ENCODE measurements at regions not wholly inside any gene's neighbourhood (a gene's known extent, or its start where the extent isn't known, plus 50 kb on each side); places are given as distances from the start of the nearest gene placed in this dataset.
"Not testable (repeated sequence)": the region's sequence is repeated elsewhere in the genome, so short reads cannot be mapped to it uniquely, and the experiment has no call there.

DNA sequence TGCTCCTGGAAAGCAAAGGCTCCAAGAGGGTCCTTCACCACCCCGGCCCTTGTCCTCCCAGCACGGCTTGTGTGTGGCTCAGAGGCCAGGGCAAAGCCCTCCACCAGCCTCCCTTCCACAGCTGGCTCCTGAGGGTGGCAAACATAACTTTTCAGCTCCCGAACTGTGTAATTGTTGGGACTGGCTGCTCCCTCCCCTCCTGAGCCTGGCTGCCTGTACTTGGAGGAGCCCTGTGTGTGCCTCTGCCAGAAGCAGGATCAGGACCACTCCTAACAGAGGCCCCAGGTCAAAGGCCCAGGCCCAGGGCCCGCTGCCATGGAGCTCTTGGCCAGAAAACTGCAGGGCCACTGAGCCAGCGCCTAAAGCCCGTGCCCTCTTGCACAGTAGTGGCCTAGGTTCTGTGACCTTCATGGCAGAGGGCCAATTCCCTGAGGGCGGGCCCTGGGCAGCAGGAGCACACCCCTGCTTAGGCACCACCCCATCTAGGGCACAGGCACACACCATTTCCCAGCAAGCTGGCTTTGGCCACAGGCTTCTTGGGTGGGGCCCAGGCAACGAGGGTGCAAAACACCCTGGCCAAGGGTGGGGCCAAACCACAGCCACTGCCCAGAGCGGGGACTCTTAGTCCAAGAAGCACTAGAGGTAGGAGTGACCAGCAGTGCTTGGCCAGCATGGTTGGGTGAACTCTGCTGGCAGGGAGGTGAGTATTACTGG is 201.2 kb downstream of the TBC1D2B start:
- not testable (repeated sequence) for DNase-seq

DNA sequence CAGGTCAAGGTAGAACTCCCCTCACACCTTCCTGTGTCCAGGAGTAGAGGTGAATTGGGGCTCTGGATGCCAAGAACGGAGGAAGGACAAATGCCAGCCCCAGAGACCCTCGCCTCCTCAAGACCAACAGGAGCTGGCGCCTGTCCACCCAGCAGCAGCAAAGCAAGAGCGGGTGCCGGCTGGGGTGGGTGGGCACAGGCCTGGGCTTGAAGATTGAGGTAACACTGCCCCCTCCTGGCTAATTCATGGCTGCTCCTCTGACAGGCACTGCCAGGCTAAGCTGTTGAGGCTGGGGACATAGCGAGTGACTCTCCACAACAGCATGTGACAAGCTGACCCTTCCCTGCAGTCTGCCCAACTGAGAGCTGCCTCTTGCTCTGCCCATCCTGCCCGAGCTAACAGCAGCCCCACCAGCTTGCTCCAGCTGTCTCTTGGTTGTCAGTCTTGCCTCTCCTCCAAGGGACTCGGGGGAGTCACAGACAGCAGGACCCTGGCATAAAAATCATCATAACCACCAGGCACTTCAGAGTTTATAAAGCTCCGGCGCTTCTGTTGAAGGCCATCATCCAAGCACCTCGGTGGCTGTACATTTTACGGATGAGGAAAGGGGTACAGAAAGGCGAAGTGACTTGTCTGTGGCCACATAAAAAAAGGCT is 202.3 kb downstream of the TBC1D2B start:
- DNase-seq = not testable (repeated sequence)

DNA sequence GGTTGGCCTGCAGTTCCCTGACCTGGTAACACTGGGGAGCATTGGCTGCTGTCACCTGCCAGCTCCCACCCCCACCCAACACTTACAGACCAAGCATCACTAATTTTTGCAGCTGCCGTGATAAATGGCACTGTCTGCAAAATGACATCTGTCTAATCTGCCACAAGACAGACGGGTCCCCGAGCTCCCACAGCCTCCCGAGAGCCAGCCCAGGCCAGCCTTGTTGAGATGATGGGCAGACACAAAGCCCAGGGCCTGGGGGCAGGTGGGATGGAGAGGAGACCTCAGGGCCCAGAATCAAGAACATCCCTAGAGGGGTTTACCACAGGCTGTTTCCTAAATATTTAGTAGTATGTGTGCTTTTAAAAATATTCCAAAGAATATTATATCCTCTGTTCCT is 203.4 kb downstream of the TBC1D2B start:
- no peak for DNase-seq

DNA sequence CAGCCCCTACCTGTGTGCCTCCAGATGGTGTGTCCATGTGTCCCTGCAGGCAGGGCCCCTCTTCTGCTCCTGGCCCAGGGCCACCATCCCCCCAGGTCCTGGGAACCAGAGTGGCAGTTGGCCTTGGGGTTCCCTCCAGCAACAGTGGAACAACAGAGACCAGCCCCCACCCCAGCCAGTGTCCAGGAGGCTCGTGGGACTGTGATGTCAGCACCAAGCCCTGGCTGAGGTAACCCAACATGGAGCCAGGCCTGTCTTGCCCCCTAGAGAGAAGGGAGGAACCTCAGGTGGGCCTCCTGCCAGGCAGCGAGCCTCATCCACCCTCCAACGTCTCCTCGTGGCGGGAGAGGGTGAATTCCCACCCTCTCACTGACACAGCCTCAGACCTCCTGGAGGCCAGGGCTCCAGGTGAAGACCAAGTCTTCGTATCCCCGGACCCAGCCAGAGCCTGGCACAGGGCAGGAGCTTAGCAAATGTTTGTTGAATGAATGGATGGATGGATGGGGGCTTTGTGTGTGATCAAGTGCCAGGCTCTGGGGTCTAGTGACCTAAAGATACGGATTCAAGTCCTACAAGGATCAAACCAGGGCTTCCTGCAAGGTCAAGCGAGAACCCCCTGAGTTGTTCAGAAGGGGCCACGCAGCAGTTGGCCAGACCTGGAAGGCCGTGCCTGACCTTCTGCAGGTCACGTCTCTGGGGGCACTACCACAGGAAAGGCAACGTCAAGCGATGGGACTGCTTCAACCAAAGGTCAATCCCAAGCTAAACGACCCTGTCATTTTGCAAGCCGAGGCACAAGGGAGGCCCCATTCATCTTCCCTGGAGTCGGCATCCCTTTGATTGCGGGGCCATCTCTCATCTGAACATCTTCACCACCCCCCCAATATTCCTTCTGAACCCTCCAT is 204.7 kb downstream of the TBC1D2B start:
- not testable (repeated sequence) for DNase-seq

DNA sequence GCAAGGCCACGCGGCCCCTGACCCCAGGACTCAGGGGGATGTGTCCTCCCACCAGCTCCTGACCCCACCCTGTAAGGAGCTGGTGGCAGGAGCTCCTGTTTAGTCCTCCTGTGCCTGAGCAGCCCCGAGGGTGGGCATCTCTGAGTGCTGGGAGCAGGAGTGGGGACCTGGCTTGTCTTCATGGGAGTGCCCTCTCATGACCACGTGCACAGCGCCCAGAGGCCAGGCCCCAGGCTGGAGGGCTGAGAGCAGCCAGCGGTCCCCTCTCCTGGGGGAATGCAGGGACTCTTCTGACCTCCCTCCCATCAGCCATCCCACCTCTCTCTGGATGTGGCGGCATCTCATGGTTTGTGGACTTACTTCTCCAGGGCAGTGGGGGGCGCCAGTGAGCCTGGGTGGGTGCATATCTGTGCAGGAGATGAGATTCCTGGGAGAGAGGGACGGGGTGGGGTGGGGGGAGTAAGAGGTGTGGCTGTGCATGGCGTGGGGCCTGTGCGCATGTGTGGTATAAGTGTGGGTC is 205.6 kb downstream of the TBC1D2B start:
- no peak for DNase-seq

DNA sequence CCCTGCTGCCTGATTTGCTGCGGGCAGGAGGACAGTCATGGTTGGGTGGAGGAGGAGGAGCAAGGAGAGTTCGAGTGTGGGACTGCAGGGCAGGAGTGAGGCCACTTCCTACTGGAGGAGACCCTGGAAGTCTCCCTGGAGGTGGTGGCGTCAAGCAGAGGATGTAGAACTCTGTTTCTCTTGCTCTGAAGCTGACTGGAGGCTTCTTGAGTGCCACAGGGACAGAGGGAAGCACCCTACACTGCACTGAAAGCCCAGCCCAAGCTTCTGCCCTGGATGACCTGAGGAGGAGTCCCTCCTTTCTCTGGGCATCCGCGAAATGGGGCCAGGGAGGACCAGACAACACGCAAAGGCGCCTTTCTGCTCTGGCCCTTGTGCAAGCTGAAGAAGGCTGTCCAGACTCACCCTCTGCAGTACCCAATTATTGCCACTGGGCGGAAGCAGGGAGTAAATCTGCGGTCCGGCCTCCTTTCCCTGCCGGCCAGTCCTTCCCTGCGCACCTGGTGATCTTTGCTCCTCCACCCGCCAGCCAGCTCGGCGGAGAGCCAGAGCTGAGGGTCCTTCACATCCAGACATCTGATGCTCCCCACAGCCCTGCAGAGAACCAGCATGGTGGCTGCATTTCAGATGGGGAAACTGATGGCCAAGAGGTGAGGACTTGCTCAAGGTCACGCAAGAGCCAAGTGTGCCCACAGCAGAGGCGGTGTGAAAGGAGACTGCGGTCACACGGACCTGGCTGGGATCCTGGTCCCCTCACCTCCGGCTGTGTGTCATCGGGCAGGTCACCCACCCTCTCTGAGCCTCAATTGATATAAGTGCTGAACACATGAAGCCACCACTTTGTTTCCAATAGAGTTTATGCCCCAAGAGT is 207.1 kb downstream of the TBC1D2B start:
- no peak for DNase-seq

DNA sequence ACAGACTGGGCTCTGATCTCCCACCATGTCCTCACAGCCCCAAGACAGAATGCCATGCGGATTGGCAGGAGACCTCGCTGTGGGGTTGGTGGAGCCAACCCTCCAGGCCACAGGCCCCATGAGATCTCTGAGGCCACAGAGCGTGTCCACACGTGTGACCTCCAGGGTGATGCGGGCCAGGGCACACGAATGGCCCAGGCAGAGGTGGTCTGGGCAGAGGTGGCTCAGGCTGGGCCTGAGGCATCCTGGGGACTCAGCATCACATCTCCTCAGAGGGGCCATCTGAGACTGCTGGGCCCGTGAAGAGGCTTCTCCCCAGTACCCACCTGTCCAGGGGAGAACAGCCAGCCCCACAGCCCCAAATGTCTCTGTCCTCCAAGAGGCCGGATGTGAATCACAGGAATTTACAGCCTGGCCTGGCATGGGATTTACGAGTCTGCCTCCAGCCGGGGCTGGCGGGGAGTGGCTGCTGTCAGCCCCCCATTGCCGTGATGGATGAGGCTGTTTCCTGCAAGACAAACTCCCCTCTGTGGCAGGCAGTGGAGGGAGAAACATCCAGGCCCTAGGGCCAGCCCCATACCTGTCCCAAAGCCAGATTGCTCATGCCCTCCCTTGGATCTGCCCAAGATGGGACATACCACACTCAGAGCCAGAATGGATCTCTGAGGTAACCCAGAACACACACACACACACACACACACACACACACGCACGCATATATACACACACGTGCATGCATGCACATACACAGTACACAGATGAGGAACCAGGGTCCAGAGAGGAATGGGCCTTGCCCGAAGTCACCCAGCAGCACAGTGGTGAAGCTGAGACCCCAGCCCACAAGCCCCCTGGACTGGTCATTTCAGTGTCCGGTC is 208.3 kb downstream of the TBC1D2B start:
- DNase-seq = no peak

DNA sequence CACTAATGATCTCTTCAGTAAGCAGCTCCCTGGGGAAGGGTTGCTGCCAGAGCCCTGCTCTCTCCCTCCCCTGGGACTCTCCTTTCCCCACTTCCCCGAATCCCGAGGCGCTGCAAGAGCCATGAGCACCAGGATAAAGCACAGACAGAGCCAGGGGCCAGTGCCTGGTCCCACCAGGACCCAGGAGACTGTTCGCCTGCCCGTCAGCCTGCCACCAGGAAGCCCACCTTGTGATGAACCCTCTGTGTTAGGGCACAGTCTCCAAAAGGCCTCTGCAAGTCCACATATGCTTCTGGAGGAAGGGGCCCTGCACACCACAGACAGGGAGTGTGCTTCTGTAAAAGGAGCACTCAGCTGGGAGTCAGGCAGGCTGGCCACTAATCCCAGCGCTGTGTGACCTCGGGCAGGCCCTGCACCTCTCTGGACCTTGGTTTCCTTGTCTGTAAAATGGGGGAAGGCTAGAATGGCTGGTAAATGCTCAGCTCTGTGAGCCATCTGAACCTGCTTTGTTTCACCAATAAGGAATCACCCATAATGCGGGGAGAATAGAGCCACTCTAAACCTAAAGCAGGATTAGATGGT is 209.4 kb downstream of the TBC1D2B start:
- not testable (repeated sequence) for DNase-seq

DNA sequence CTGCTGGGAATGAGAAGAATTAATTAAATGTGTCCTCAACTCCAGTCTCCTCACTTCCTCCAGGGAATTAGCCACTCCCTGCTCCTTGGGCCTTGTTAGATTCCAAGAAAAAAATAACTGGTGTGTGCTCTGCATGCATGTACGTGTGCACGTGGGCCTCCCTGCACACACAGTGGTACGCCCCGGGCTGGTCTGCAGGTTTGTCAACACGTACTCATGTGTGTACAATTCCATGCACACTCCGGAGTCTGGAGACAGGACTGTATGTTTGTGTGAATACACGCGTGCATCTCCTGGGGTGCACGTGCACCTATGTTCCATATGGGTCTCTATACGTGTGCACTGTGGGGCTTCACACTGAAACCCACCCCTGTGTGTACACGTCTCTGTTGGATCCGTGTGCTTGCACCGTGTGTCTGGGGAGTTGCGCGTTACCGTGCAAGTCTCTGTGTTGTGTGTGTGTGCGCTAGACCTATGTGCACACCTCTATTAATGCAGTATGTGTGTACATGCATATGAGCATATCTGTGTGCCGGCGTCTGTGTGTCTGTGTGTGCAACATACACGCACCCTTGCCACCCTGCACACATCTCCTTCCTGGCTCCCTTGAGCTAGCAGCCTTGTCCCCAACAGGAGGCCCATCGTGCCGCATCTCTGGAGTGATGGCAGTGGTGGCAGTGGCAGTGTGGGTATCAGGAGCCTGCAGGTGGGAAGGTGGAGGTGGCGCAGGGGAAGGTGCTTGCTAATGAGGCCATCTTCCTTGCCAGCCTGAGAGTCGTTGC is 210.1 kb downstream of the TBC1D2B start:
- no peak for DNase-seq

DNA sequence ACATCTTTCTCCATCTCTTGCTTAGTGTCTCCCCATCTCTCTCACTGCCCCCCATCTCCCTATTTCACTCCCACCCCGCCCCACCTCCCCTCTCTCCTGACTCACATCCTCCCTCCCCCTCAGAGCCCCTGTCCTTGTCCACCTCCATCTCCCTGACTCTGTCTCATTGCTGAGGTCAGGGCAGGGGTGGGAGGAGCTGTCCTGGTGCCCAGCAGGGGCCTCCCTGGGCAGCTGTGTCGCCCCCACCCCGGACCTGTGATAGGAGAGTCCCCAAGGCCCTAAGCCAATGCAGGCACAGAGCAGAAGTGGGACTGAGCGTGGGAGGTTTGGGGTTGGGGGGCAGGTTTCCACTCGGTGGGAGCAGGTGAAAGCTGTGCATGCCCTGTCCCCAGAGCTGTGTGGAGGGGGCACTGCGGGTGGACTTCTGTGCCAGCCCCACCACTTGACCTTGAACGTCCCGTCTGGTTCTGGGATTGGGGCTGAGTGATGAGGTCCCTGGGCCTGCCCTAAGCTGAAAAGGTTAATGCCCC is 210.8 kb downstream of the TBC1D2B start:
- no peak for DNase-seq

DNA sequence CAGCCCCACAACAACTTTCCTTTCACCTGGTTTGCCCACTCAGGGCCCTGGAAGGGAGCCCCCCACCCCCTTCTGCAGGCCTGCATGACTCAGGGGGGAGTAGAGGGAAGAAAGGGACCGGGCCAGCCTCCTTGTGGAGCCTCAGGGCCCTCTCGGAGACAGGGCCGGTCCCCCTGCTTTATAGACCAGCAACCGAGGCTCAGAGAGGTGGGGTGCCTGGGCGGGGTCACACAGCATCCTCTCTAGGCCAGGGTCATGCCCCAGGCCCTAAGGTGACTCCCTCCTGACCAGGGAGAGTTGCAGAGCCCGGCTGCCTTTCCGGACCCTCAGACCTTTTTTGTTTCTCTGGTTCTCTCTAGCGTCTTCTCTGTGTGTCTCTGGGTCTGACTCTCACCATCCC is 211.3 kb downstream of the TBC1D2B start:
- no peak for DNase-seq

DNA sequence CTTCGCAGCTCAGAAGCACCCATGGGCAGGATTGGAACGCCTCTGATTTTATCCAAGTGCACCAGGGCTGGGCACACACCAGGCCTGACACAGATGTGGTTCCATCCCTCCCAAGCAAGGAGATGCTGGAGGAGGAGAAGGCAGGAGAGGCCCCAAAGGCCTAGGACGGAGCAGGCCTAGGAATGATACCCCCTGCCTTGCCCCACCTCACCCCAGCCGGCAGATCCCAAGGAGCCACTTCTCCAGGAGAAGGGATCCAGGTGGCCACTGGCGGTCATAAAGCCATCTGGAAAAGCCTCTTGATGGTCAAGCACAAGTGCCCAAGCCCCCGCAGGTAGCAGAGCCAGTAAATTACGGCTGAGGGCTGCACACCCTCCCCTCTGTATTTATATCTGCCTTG is 211.8 kb downstream of the TBC1D2B start:
- no peak for DNase-seq

DNA sequence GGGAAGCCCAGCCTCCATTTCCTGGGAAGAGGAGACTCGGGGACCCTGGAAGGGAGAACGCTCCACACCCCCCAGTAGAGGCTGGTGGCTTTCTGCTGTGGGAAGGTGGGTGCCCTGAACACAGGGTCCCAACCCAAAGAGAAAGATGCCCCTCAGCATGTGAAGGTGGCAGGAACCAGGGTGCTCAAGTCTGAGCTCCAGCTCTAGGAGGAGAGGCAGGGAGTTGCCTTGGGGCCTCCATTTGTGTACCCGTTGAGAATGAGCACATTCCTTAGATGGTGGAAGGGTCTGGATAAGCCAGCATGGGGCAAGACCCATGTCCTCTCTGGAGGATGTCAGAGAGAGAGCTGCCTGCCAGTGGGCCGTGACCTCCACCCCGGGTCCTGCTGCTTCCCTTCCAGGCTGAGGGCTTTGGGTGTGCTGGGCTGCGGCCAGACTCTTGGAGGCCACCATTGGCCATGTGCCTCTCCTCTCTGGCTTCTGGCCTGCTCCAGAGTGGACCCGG is 212.4 kb downstream of the TBC1D2B start:
- DNase-seq = no peak

DNA sequence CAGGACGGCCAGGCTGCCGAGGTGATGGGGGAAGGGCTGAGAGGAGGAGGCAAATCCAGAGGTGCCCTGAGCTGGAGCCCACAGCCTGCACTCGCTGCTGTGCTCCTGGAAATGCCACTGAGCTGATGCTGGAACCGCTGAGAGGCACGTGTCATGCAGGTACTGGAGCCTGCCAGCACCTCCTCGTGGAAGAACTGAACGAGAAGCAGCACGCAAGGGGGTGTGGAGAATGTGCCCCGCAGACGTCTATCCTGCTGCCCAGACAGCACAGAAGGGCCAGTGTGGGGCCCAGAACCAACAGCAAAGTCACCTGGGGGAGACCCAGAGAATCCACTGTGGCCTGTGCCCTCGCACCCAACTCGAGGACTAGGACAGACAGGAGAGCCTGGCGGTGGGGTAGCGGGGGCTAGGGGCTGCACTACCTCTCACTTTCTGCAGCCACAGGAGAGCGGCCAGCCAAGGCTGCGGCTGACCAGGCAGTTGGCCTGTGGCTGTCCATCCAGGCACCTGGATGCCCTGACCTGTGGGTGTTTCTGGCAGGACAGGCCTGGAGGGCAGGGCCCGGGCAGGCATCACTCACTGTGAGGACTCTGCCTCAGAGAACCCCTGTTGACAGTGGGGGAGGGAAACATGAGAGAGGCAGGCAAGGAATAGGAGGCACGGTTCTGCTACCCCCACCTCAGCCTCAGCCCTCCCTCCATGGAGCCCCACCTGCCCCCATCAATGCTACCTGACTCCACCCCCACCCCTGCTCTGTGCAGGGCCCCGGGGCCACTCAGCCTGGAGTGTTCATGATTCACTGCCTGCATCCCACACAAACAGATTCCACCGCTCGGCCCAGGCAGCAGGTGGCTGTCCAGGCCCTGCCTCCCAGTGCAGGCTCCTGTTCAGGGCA is 213.1 kb downstream of the TBC1D2B start:
- DNase-seq = no peak

DNA sequence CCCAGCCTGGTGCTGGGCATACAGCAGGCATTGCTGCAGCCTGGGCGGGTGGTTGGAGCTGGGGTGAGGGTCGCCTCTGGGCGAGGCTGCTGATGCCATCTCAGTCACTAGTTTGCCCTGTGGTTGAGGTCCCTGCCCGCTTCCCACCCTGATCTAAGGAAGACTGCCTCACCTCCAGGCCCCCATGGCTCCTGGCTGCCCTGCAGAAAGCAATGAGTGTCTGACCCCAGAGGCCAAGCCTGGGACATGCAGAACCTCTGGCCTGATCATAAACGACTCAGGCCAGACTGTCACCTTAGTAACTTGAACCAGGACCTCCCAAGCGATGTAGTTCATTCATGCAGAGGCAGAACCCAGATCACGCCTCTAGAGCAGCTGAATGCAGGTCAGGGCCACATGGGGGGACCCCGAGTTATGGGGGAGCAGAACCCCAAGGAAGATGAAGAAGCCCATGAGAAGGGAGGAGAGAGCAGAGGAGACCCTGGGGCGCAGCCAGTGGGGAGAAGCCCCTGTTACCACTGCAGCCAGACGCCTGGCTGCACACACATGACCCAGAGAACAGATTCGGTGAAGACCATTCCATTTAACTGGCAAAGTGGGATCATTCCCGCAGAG is 213.9 kb downstream of the TBC1D2B start:
- DNase-seq = no peak

DNA sequence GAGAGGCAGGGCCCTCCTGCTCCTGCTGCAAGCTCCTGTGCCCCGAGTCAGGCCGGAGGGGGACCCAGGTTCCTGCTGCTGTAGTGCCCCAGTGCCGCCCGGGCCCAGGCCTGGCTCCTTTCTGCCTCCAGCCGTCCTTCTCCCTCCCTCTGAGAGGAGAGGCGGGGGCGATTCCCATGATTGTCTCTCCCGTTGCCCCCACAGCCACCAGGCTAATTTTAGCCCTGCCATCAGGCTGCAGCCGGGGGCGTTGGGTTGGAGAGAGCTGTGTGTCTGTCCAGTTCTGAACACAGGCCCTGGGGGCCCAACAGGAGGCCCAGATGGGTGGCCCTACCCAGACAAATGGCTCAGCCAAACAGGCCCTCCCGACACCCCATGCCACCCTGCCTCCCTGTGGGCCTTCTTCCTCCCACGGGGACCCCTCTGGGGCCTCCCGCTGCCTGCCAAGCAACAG is 214.8 kb downstream of the TBC1D2B start:
- no peak for DNase-seq

DNA sequence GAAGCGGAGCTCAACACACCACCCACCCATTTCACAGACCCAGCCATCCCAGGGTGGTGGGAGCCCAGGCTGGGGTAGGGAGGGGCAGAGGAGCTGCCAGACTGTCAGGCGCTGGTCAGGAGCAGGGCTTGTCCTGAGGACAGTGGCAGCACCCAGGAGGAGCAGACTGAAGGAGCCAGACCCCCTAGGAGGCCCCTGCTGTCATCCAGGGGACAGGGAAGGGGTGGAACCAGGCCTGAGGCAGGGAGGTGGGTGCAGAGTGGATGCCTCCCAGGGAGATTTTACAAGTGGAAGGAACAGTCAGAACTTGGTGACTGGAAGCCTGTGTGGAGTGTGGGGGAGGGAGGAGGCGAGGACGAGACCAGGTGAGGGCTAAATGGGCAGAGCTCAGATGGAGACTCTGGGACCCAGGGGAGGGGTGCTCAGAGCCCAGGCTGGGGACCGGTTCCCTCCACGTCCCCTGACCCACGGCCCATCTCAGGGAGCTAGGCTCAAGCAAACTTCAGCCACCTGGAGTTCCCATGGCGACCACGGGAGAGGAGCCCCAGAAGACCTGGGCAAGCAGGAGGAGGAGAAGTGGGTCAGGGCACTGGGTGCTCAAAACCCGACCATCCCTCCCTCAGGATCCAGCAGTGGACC is 215.4 kb downstream of the TBC1D2B start:
- DNase-seq = not testable (repeated sequence)
